ENCODE measurements at regions not wholly inside any gene's neighbourhood (a gene's known extent, or its start where the extent isn't known, plus 50 kb on each side); places are given as distances from the start of the nearest gene placed in this dataset.

GRCh38 chr11:113571531-113571930 lies 96.3 kb upstream of the DRD2 start:
- Histone ChIP-seq H3K9ac (ENCODE audit: insufficient read depth, low read length) (no peak overlapping the region), H3K36me3 (ENCODE audit: control insufficient read depth, insufficient read depth, low read length) (no peaks in the 10 kb centered on the region), H3K27me3 (ENCODE audit: control insufficient read depth, insufficient read depth, low read length) (no peaks in the 10 kb centered on the region), H3K4me1 (ENCODE audit: control insufficient read depth, extremely low read depth, insufficient read depth, low read length) (no peaks in the 10 kb centered on the region), H3K4me2 (ENCODE audit: extremely low read depth, insufficient read depth, low read length) (no peak overlapping the region), H3K79me2 (ENCODE audit: control insufficient read depth, insufficient read depth, low read length) (no peaks in the 10 kb centered on the region), H2AFZ (ENCODE audit: low read length) (no peak overlapping the region), H4K20me1 (ENCODE audit: control insufficient read depth, extremely low read depth, insufficient read depth, low read length) (no peaks in the 10 kb centered on the region), H3K27ac (ENCODE audit: insufficient read depth, low read length) (no peak overlapping the region), H3K9me3 (ENCODE audit: control insufficient read depth, insufficient read depth, low read depth, low read length) (no peaks in the 10 kb centered on the region), H3K4me3 (replicated peaks in 1 of 4; ENCODE audit: control extremely low read depth in 1 of 4, insufficient read depth in 1 of 4, low read depth in 3 of 4, low read length in 4 of 4) (no peak overlapping the region)
- no peak for DNase-seq (ENCODE audit: low read depth in 2 of 2)
- TF ChIP-seq, protein P1, sequence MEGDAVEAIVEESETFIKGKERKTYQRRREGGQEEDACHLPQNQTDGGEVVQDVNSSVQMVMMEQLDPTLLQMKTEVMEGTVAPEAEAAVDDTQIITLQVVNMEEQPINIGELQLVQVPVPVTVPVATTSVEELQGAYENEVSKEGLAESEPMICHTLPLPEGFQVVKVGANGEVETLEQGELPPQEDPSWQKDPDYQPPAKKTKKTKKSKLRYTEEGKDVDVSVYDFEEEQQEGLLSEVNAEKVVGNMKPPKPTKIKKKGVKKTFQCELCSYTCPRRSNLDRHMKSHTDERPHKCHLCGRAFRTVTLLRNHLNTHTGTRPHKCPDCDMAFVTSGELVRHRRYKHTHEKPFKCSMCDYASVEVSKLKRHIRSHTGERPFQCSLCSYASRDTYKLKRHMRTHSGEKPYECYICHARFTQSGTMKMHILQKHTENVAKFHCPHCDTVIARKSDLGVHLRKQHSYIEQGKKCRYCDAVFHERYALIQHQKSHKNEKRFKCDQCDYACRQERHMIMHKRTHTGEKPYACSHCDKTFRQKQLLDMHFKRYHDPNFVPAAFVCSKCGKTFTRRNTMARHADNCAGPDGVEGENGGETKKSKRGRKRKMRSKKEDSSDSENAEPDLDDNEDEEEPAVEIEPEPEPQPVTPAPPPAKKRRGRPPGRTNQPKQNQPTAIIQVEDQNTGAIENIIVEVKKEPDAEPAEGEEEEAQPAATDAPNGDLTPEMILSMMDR (conservative IDR thresholded peaks at IDR 0.05 in 1 of 2, IDR thresholded peaks at IDR 0.05 in 1 of 2; ENCODE audit: low read depth in 1 of 2, low read length in 2 of 2) = no peak
- TF ChIP-seq EZH2 (IDR thresholded peaks at IDR 0.05; ENCODE audit: low read length, missing control alignments) = no peak

- DNase-seq (ENCODE audit: low read depth in 2 of 2) = no peak
- Histone ChIP-seq H3K27me3 (ENCODE audit: control insufficient read depth, insufficient read depth, low read length) (peaks cover 2% of the 10 kb centered on the region), H3K27ac (ENCODE audit: insufficient read depth, low read length) (no peak overlapping the region), H2AFZ (ENCODE audit: low read length) (no peak overlapping the region), H3K4me2 (ENCODE audit: extremely low read depth, insufficient read depth, low read length) (no peak overlapping the region), H3K36me3 (ENCODE audit: control insufficient read depth, insufficient read depth, low read length) (no peaks in the 10 kb centered on the region), H3K9me3 (ENCODE audit: control insufficient read depth, insufficient read depth, low read depth, low read length) (no peaks in the 10 kb centered on the region), H4K20me1 (ENCODE audit: control insufficient read depth, extremely low read depth, insufficient read depth, low read length) (no peaks in the 10 kb centered on the region), H3K9ac (ENCODE audit: insufficient read depth, low read length) (no peak overlapping the region), H3K4me3 (replicated peaks in 1 of 4; ENCODE audit: control extremely low read depth in 1 of 4, insufficient read depth in 1 of 4, low read depth in 3 of 4, low read length in 4 of 4) (no peak overlapping the region), H3K79me2 (ENCODE audit: control insufficient read depth, insufficient read depth, low read length) (no peaks in the 10 kb centered on the region), H3K4me1 (ENCODE audit: control insufficient read depth, extremely low read depth, insufficient read depth, low read length) (no peaks in the 10 kb centered on the region)
- TF ChIP-seq, protein P1 (conservative IDR thresholded peaks at IDR 0.05 in 1 of 2, IDR thresholded peaks at IDR 0.05 in 1 of 2; ENCODE audit: low read depth in 1 of 2, low read length in 2 of 2) = no peak
- no peak for TF ChIP-seq EZH2 (IDR thresholded peaks at IDR 0.05; ENCODE audit: low read length, missing control alignments)
Observed at GRCh38 chr11:113570906-113571305, 95.7 kb upstream of the DRD2 start.

- H3K9me3 ChIP-seq (ENCODE audit: control insufficient read depth, insufficient read depth, low read depth, low read length) = no peaks in the 10 kb centered on the region
- H2AFZ ChIP-seq (ENCODE audit: low read length) = no peak overlapping the region
- H3K4me1 ChIP-seq (ENCODE audit: control insufficient read depth, extremely low read depth, insufficient read depth, low read length) = no peaks in the 10 kb centered on the region
- no peak for DNase-seq (ENCODE audit: low read depth in 2 of 2)
- H3K27me3 ChIP-seq (ENCODE audit: control insufficient read depth, insufficient read depth, low read length) = peaks cover 5% of the 10 kb centered on the region
- H3K4me3 ChIP-seq (replicated peaks in 1 of 4; ENCODE audit: control extremely low read depth in 1 of 4, insufficient read depth in 1 of 4, low read depth in 3 of 4, low read length in 4 of 4) = no peak overlapping the region
- no peaks in the 10 kb centered on the region for H4K20me1 ChIP-seq (ENCODE audit: control insufficient read depth, extremely low read depth, insufficient read depth, low read length)
- H3K9ac ChIP-seq (ENCODE audit: insufficient read depth, low read length) = no peak overlapping the region
- H3K79me2 ChIP-seq (ENCODE audit: control insufficient read depth, insufficient read depth, low read length) = no peaks in the 10 kb centered on the region
- TF ChIP-seq EZH2 (IDR thresholded peaks at IDR 0.05; ENCODE audit: low read length, missing control alignments) = no peak
- TF ChIP-seq, protein P1 (conservative IDR thresholded peaks at IDR 0.05 in 1 of 2, IDR thresholded peaks at IDR 0.05 in 1 of 2; ENCODE audit: low read depth in 1 of 2, low read length in 2 of 2) = no peak
- no peaks in the 10 kb centered on the region for H3K36me3 ChIP-seq (ENCODE audit: control insufficient read depth, insufficient read depth, low read length)
- H3K27ac ChIP-seq (ENCODE audit: insufficient read depth, low read length) = no peak overlapping the region
- no peak overlapping the region for H3K4me2 ChIP-seq (ENCODE audit: extremely low read depth, insufficient read depth, low read length)
Observed at GRCh38 chr11:113569391-113569790, 94.2 kb upstream of the DRD2 start.

Measured in fibroblast of lung (primary cell).